PC-9 (cell line): ENCODE measurements at regions not wholly inside any gene's neighbourhood (a gene's known extent, or its start where the extent isn't known, plus 50 kb on each side); places are given as distances from the start of the nearest gene placed in this dataset.

Experiments used
- BruUV-seq: library from RNA; stranded (reverse); fragments of 400-500 nt; replicated peaks from 2 replicates; lab custom pipeline; 2021; lab: Mats Ljungman, UMichigan
- CTCF ChIA-PET: fragments of 300-600 bp; sonication (Branson Sonifier 250); formaldehyde crosslinking; loops from one replicate; lab custom pipeline; 2022; ENCODE audit warnings: antibody characterized with exemption; lab: Charles Lee
- POLR2A ChIA-PET: fragments of 300-600 bp; sonication (Branson Sonifier 250); formaldehyde crosslinking; loops from one replicate; lab custom pipeline; 2022; ENCODE audit warnings: antibody characterized with exemption; ENCODE audit not compliant: unreplicated experiment; lab: Charles Lee
- DNase-seq, 2 experiments: peaks; one replicate each; pipeline versions ENCODE4 v3.0.0 to v3.0.0-alpha.2; 2015 to 2022; ENCODE audit warnings: mixed read lengths in 1 of 2
- H2AFZ ChIP-seq: fragments of 200-600 bp; sonication (generic); 2 replicates; pipeline ENCODE4 v1.8.1; 2017; ENCODE audit warnings: antibody characterized with exemption
- H3F3A ChIP-seq: fragments of 200-600 bp; sonication (generic); 2 replicates; pipeline ENCODE4 v1.8.1; 2017; ENCODE audit warnings: antibody characterized with exemption, mild to moderate bottlenecking, low read depth; ENCODE audit not compliant: insufficient read depth
- H3K27ac ChIP-seq: fragments of 200-600 bp; sonication (generic); 2 replicates; pipeline ENCODE4 v1.6.1; 2016; ENCODE audit warnings: mixed run types
- H3K27me3 ChIP-seq: fragments of 200-600 bp; sonication (generic); 2 replicates; pipeline ENCODE4 v1.6.1; 2016; ENCODE audit warnings: low read depth, mixed run types; ENCODE audit not compliant: insufficient read depth
- H3K36me3 ChIP-seq: fragments of 200-600 bp; sonication (generic); 2 replicates; pipeline ENCODE4 v1.6.1; 2016; ENCODE audit warnings: low read depth, mixed run types
- H3K4me1 ChIP-seq: fragments of 200-600 bp; sonication (generic); replicated peaks from 2 replicates; pipeline ENCODE4 v1.6.1; 2016; ENCODE audit warnings: mixed run types; ENCODE audit not compliant: insufficient read depth
- H3K4me2 ChIP-seq: fragments of 200-600 bp; sonication (generic); 2 replicates; pipeline ENCODE4 v1.6.1; 2017; ENCODE audit warnings: mixed run types
- H3K4me3 ChIP-seq: fragments of 200-600 bp; sonication (generic); 2 replicates; pipeline ENCODE4 v1.6.1; 2016; ENCODE audit warnings: mixed run types
- H3K79me2 ChIP-seq: fragments of 200-600 bp; sonication (generic); 2 replicates; pipeline ENCODE4 v1.6.1; 2017; ENCODE audit warnings: low read depth, mixed run types
- H3K9me2 ChIP-seq: fragments of 200-600 bp; sonication (generic); 2 replicates; pipeline ENCODE4 v1.8.1; 2017; ENCODE audit warnings: mild to moderate bottlenecking; ENCODE audit not compliant: insufficient read depth
- H3K9me3 ChIP-seq: fragments of 200-600 bp; sonication (generic); 2 replicates; pipeline ENCODE4 v1.8.1; 2016; ENCODE audit warnings: low read depth; ENCODE audit not compliant: insufficient read depth
- H4K20me1 ChIP-seq: fragments of 200-600 bp; sonication (generic); 2 replicates; pipeline ENCODE4 v1.8.1; 2017; ENCODE audit not compliant: insufficient read depth
- CTCF ChIP-seq: fragments of 200-600 bp; sonication (generic); conservative IDR thresholded peaks from 2 replicates; pipeline ENCODE4 v1.6.1; 2017; ENCODE audit warnings: mixed run types, antibody characterized with exemption, mild to moderate bottlenecking, moderate library complexity
- EZH2 ChIP-seq: fragments of 200-600 bp; sonication (generic); IDR thresholded peaks from 2 replicates; pipeline ENCODE4 v1.8.0; 2017; ENCODE audit warnings: antibody characterized with exemption, low read depth
- intact Hi-C: fragments of 100-400 bp; cut with micrococcal nuclease; formaldehyde crosslinking; loops from one replicate; pipeline ENCODE4 v1.10.0; 2022; ENCODE audit not compliant: unreplicated experiment

GRCh38 chr9:88659126-88659525, 124.1 kb downstream of the NXNL2 start:
- Histone ChIP-seq H3K4me3 (no peak overlapping the region), H2AFZ (no peak overlapping the region), H3K27me3 (no peaks in the 10 kb centered on the region), H4K20me1 (no peaks in the 10 kb centered on the region), H3K4me1 (no peaks in the 10 kb centered on the region), H3K9me3 (no peaks in the 10 kb centered on the region), H3K36me3 (no peaks in the 10 kb centered on the region), H3K4me2 (no peak overlapping the region), H3K27ac (no peak overlapping the region), H3K9me2 (no peaks in the 10 kb centered on the region), H3F3A (no peaks in the 10 kb centered on the region), H3K79me2 (no peaks in the 10 kb centered on the region)
- ChIA-PET POLR2A (interaction anchor here (0.6 kb wide), 1 partner anchor 170 kb away, joined by 5 read pairs; no protein-coding TSS in a partner anchor), CTCF (no interaction called here)
- DNase-seq = no peak
- BruUV-seq = no TSS peak
- intact Hi-C loops = no loop called here
- TF ChIP-seq CTCF = no peak
- TF ChIP-seq EZH2 = no peak

DNA sequence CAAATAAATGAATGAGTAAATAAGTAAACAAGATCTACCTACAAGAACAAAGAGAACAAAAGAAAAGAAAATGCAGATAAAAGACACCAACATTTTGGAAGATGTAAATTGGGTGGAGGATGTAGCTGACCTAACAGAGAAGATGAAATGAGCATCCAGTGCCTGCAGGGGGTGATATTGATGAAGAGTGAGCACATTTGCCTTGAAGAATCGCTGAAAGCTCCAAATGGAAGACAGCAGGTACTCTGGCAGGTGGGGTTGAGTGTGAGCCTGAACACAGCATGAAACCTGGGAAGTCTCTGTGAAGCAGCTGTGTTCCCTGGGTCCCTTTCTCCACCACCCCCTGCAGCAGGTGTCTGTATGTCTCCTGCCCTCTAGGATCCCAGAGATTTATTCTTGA, 125.6 kb downstream of the NXNL2 start:
- H3K4me3 ChIP-seq = no peak overlapping the region
- H2AFZ ChIP-seq = no peak overlapping the region
- TF ChIP-seq EZH2 (no peak), CTCF (peak; percentile 55)
- no peaks in the 10 kb centered on the region for H3K27me3 ChIP-seq
- CTCF ChIA-PET = interaction anchor here (0.7 kb wide), 1 partner anchor 334 kb away, joined by 22 read pairs; no protein-coding TSS in a partner anchor
- H3K9me2 ChIP-seq = no peaks in the 10 kb centered on the region
- no peaks in the 10 kb centered on the region for H3K9me3 ChIP-seq
- no peak overlapping the region for H3K4me2 ChIP-seq
- no peaks in the 10 kb centered on the region for H3K79me2 ChIP-seq
- no TSS peak for BruUV-seq
- no peaks in the 10 kb centered on the region for H3K4me1 ChIP-seq
- intact Hi-C loops = loop anchor here (1.0 kb wide), 1 partner anchor 341 kb away; no protein-coding TSS in a partner anchor
- H3K27ac ChIP-seq = no peak overlapping the region
- DNase-seq = peak in 1 of 2 experiments; percentile 4
- H3K36me3 ChIP-seq = no peaks in the 10 kb centered on the region
- H3F3A ChIP-seq = no peaks in the 10 kb centered on the region
- no peaks in the 10 kb centered on the region for H4K20me1 ChIP-seq
- POLR2A ChIA-PET = no interaction called here

- intact Hi-C loops = loop anchor here (1.0 kb wide), 1 partner anchor 340 kb away; no protein-coding TSS in a partner anchor
- H3K4me3 ChIP-seq = no peak overlapping the region
Measured at GRCh38 chr9:88661759-88662158, 126.8 kb downstream of the NXNL2 start.

More at GRCh38 chr9:88661759-88662158, 126.8 kb downstream of the NXNL2 start:
- H3F3A ChIP-seq = no peaks in the 10 kb centered on the region
- ChIA-PET POLR2A (no interaction called here), CTCF (interaction anchor here (0.6 to 0.7 kb wide), 3 partner anchors 116 to 888 kb away, joined by 3 to 4 read pairs (median 3); no protein-coding TSS in a partner anchor)
- H3K4me1 ChIP-seq = no peaks in the 10 kb centered on the region
- no peaks in the 10 kb centered on the region for H3K27me3 ChIP-seq
- H2AFZ ChIP-seq = no peak overlapping the region
- no peaks in the 10 kb centered on the region for H3K36me3 ChIP-seq
- no peaks in the 10 kb centered on the region for H4K20me1 ChIP-seq
- no peak overlapping the region for H3K27ac ChIP-seq
- no peak overlapping the region for H3K4me2 ChIP-seq
- no peak for DNase-seq
- no peaks in the 10 kb centered on the region for H3K9me3 ChIP-seq
- H3K79me2 ChIP-seq = no peaks in the 10 kb centered on the region
- no TSS peak for BruUV-seq
- H3K9me2 ChIP-seq = no peaks in the 10 kb centered on the region
- TF ChIP-seq EZH2 (no peak), CTCF (no peak; the same call in 1 of the 2 replicates)
